ENCODE measurements at regions not wholly inside any gene's neighbourhood (a gene's known extent, or its start where the extent isn't known, plus 50 kb on each side); places are given as distances from the start of the nearest gene placed in this dataset.

GRCh38 chr11:134554106-134554505, 142.1 kb upstream of the B3GAT1 start:
- Histone ChIP-seq H3K4me1 (ENCODE audit: control insufficient read depth, insufficient read depth, low read length) (no peaks in the 10 kb centered on the region), H3K4me3 (ENCODE audit: low read depth, low read length) (no peak overlapping the region), H3K36me3 (ENCODE audit: control insufficient read depth in 2 of 2, insufficient read depth in 1 of 2, low read length in 2 of 2) (no peaks in the 10 kb centered on the region), H3K9me3 (ENCODE audit: control insufficient read depth, insufficient read depth, low read depth, low read length) (no peaks in the 10 kb centered on the region), H3K27ac (ENCODE audit: extremely low read depth, low read depth, low read length) (no peak overlapping the region)
- POLR2A ChIA-PET, result no interaction called here
- CTCF ChIA-PET, result interaction anchor here (0.7 kb wide), 1 partner anchor 279 kb away, joined by 4 read pairs; no protein-coding TSS in a partner anchor
- TF ChIP-seq ZNF514 (tag by site-specific recombination; IDR thresholded peaks at IDR 0.05) (no peak), ZNF398 (tag by site-specific recombination; IDR thresholded peaks at IDR 0.05) (no peak), RBAK (tag by site-specific recombination; IDR thresholded peaks at IDR 0.05) (no peak), ZNF701 (tag by site-specific recombination; IDR thresholded peaks at IDR 0.05) (no peak), ZNF529 (tag by site-specific recombination; IDR thresholded peaks at IDR 0.05; ENCODE audit: insufficient replicate concordance) (no peak), SALL2 (tag by site-specific recombination; IDR thresholded peaks at IDR 0.05; ENCODE audit: borderline replicate concordance) (no peak), ZBTB21 (tag by site-specific recombination; IDR thresholded peaks at IDR 0.05) (no peak)

GRCh38 chr11:134552749-134553148, 140.7 kb upstream of the B3GAT1 start:
- Histone ChIP-seq H3K9me3 (ENCODE audit: control insufficient read depth, insufficient read depth, low read depth, low read length) (no peaks in the 10 kb centered on the region), H3K4me3 (ENCODE audit: low read depth, low read length) (no peak overlapping the region), H3K36me3 (ENCODE audit: control insufficient read depth in 2 of 2, insufficient read depth in 1 of 2, low read length in 2 of 2) (no peaks in the 10 kb centered on the region), H3K27ac (ENCODE audit: extremely low read depth, low read depth, low read length) (no peak overlapping the region), H3K4me1 (ENCODE audit: control insufficient read depth, insufficient read depth, low read length) (no peaks in the 10 kb centered on the region)
- no peak for TF ChIP-seq CTCF (tag by site-specific recombination; IDR thresholded peaks at IDR 0.05)
- TF ChIP-seq ZNF677 (tag by site-specific recombination; IDR thresholded peaks at IDR 0.05), result no peak
- TF ChIP-seq HIC1 (tag by site-specific recombination; IDR thresholded peaks at IDR 0.05), result no peak
- no peak for TF ChIP-seq ZNF391 (tag by site-specific recombination; IDR thresholded peaks at IDR 0.05; ENCODE audit: borderline replicate concordance, low read depth)
- no peak for TF ChIP-seq ZNF488 (tag by site-specific recombination; IDR thresholded peaks at IDR 0.05)
- TF ChIP-seq ZNF394 (tag by site-specific recombination; IDR thresholded peaks at IDR 0.05; ENCODE audit: borderline replicate concordance), result no peak
- TF ChIP-seq, protein P1, sequence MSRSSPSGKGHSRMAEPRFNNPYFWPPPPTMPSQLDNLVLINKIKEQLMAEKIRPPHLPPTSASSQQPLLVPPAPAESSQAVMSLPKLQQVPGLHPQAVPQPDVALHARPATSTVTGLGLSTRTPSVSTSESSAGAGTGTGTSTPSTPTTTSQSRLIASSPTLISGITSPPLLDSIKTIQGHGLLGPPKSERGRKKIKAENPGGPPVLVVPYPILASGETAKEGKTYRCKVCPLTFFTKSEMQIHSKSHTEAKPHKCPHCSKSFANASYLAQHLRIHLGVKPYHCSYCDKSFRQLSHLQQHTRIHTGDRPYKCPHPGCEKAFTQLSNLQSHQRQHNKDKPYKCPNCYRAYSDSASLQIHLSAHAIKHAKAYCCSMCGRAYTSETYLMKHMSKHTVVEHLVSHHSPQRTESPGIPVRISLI (tag by site-specific recombination; IDR thresholded peaks at IDR 0.05), result no peak
- TF ChIP-seq ZNF302 (tag by site-specific recombination; IDR thresholded peaks at IDR 0.05; ENCODE audit: low read depth), result no peak
- TF ChIP-seq EGR2 (tag by site-specific recombination; IDR thresholded peaks at IDR 0.05; ENCODE audit: low read depth), result no peak
- no peak for TF ChIP-seq ZNF169 (tag by site-specific recombination; IDR thresholded peaks at IDR 0.05)
- no peak for TF ChIP-seq PRDM6 (tag by site-specific recombination; IDR thresholded peaks at IDR 0.05)
- POLR2A ChIA-PET, result no interaction called here
- CTCF ChIA-PET, result interaction anchor here (1.0 kb wide), 1 partner anchor 193 kb away, joined by 3 read pairs; no protein-coding TSS in a partner anchor

Measured in HEK293 (cell line).